Fibroblast of lung (primary cell): ENCODE measurements at regions not wholly inside any gene's neighbourhood (a gene's known extent, or its start where the extent isn't known, plus 50 kb on each side); places are given as distances from the start of the nearest gene placed in this dataset.

Experiments used
- EZH2 ChIP-seq: IDR thresholded peaks from 2 replicates; pipeline ENCODE4 v1.5.1; 2012; ENCODE audit warnings: low read length, control low read depth, mild to moderate bottlenecking; ENCODE audit errors: missing control alignments
- TF ChIP-seq, protein P1 (sequence below), 2 donors: IDR thresholded peaks in 1 of 2; conservative IDR thresholded peaks in 1 of 2; 1 replicate in 1 of 2; 2 replicates in 1 of 2; pipeline ENCODE4 v1.5.1; 2011 to 2012; ENCODE audit warnings: low read length in 2 of 2, control low read depth in 1 of 2, inconsistent platforms in 1 of 2, low read depth in 1 of 2, mild to moderate bottlenecking in 1 of 2

DNA sequence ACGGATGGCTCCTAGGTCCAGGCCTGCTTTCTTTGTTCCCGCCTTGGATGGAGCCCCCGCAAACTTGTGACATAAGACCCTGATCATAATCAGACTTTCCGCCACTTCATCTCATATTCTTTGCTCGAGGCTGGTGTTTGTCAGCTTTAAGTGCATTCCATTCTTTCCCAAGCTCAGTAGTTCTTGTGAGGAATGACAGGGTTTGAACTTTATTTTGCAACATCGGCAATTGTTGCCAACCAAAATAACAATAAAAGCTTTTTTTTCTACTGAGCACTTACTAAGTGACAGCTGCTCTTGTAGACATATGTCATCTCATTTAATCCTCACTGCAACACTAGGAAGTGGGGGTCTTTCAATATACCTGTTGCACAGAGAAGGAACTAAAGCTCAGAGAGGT is 178.8 kb upstream of the ST6GAL2 start:
- TF ChIP-seq, protein P1, sequence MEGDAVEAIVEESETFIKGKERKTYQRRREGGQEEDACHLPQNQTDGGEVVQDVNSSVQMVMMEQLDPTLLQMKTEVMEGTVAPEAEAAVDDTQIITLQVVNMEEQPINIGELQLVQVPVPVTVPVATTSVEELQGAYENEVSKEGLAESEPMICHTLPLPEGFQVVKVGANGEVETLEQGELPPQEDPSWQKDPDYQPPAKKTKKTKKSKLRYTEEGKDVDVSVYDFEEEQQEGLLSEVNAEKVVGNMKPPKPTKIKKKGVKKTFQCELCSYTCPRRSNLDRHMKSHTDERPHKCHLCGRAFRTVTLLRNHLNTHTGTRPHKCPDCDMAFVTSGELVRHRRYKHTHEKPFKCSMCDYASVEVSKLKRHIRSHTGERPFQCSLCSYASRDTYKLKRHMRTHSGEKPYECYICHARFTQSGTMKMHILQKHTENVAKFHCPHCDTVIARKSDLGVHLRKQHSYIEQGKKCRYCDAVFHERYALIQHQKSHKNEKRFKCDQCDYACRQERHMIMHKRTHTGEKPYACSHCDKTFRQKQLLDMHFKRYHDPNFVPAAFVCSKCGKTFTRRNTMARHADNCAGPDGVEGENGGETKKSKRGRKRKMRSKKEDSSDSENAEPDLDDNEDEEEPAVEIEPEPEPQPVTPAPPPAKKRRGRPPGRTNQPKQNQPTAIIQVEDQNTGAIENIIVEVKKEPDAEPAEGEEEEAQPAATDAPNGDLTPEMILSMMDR (conservative IDR thresholded peaks at IDR 0.05 in 1 of 2, IDR thresholded peaks at IDR 0.05 in 1 of 2; ENCODE audit: low read depth in 1 of 2, low read length in 2 of 2) = no peak
- no peak for TF ChIP-seq EZH2
